Astrocyte (in vitro differentiated cells and primary cell): ENCODE measurements at regions not wholly inside any gene's neighbourhood (a gene's known extent, or its start where the extent isn't known, plus 50 kb on each side); places are given as distances from the start of the nearest gene placed in this dataset.
A peak's percentile ranks its signal among the peaks of the same experiment; 100 is the strongest.

Experiments
- DNase-seq: peaks from one replicate; pipeline ENCODE4 v3.0.0-alpha.2; 2010; ENCODE audit warnings: low read depth
- FAIRE-seq: peaks from 2 replicates; lab custom pipeline; 2011; peaks lifted over from hg19 to GRCh38; lab: Jason Lieb, UNC
- H2AFZ ChIP-seq: 2 replicates; pipeline ENCODE4 v1.6.0; 2012; ENCODE audit warnings: low read depth, low read length, inconsistent platforms
- H3K27ac ChIP-seq: 2 replicates; pipeline ENCODE4 v1.5.1; 2011; ENCODE audit warnings: low read depth, low read length, inconsistent platforms
- H3K27me3 ChIP-seq: 2 replicates; pipeline ENCODE4 v1.6.0; 2011; ENCODE audit warnings: low read length, inconsistent platforms; ENCODE audit not compliant: insufficient read depth
- H3K36me3 ChIP-seq: 2 replicates; pipeline ENCODE4 v1.5.1; 2011; ENCODE audit warnings: low read length, inconsistent platforms; ENCODE audit not compliant: insufficient read depth
- H3K4me1 ChIP-seq: 2 replicates; pipeline ENCODE4 v1.5.1; 2011; ENCODE audit warnings: low read length, inconsistent platforms; ENCODE audit not compliant: insufficient read depth
- H3K4me2 ChIP-seq: 2 replicates; pipeline ENCODE4 v1.6.0; 2012; ENCODE audit warnings: low read length, inconsistent platforms
- H3K4me3 ChIP-seq: 2 replicates; pipeline ENCODE4 v1.5.1; 2011; ENCODE audit warnings: low read depth, mild to moderate bottlenecking, low read length, inconsistent platforms; ENCODE audit not compliant: insufficient read depth
- H3K79me2 ChIP-seq: 2 replicates; pipeline ENCODE4 v1.6.0; 2012; ENCODE audit warnings: mild to moderate bottlenecking, low read length, inconsistent platforms; ENCODE audit not compliant: insufficient read depth
- H3K9ac ChIP-seq: 2 replicates; pipeline ENCODE4 v1.6.0; 2012; ENCODE audit warnings: mild to moderate bottlenecking, low read length, inconsistent platforms
- H3K9me3 ChIP-seq: 2 replicates; pipeline ENCODE4 v1.5.1; 2012; ENCODE audit warnings: low read depth, mild to moderate bottlenecking, low read length, inconsistent platforms; ENCODE audit not compliant: insufficient read depth
- H4K20me1 ChIP-seq: 2 replicates; pipeline ENCODE4 v1.6.0; 2012; ENCODE audit warnings: low read length, inconsistent platforms; ENCODE audit not compliant: insufficient read depth
- H3K27ac Mint-ChIP-seq: one replicate; pipeline ENCODE4 v1.8.0; 2021; ENCODE audit warnings: mild to moderate bottlenecking, mixed read lengths; ENCODE audit not compliant: unreplicated experiment
- H3K27me3 Mint-ChIP-seq: one replicate; pipeline ENCODE4 v1.8.0; 2021; ENCODE audit warnings: low read depth, mixed read lengths; ENCODE audit not compliant: unreplicated experiment
- H3K36me3 Mint-ChIP-seq: one replicate; pipeline ENCODE4 v1.8.0; 2021; ENCODE audit warnings: low read depth, mixed read lengths; ENCODE audit not compliant: unreplicated experiment
- H3K4me1 Mint-ChIP-seq: one replicate; pipeline ENCODE4 v1.8.0; 2021; ENCODE audit warnings: low read depth, mixed read lengths; ENCODE audit not compliant: unreplicated experiment
- H3K4me3 Mint-ChIP-seq: one replicate; pipeline ENCODE4 v1.8.0; 2021; ENCODE audit warnings: mild to moderate bottlenecking, moderate library complexity, mixed read lengths; ENCODE audit not compliant: unreplicated experiment
- H3K9me3 Mint-ChIP-seq: one replicate; pipeline ENCODE4 v1.8.0; 2021; ENCODE audit warnings: mild to moderate bottlenecking, mixed read lengths; ENCODE audit not compliant: unreplicated experiment
- EZH2 ChIP-seq: IDR thresholded peaks from 2 replicates; pipeline ENCODE4 v1.6.1; 2012; ENCODE audit warnings: mild to moderate bottlenecking, low read length, inconsistent platforms; ENCODE audit not compliant: insufficient read depth
- TF ChIP-seq, protein P1 (sequence below): IDR thresholded peaks from 2 replicates; pipeline ENCODE4 v1.5.1; 2011; ENCODE audit warnings: low read depth, mild to moderate bottlenecking, inconsistent platforms, low read length, moderate library complexity; ENCODE audit not compliant: insufficient read depth

GRCh38 chr4:137389911-137390520, 142.3 kb downstream of the PCDH18 start:
- no peak for FAIRE-seq
- no peaks in the 10 kb centered on the region for H3K4me1 Mint-ChIP-seq
- H3K4me3 Mint-ChIP-seq: no peak overlapping the region
- H3K27ac Mint-ChIP-seq: no peak overlapping the region
- Histone ChIP-seq H4K20me1 (no peaks in the 10 kb centered on the region), H3K4me2 (no peak overlapping the region), H3K27me3 (no peaks in the 10 kb centered on the region), H3K9me3 (no peaks in the 10 kb centered on the region), H3K27ac (no peak overlapping the region), H3K4me1 (no peaks in the 10 kb centered on the region), H3K4me3 (no peak overlapping the region), H3K79me2 (no peaks in the 10 kb centered on the region), H3K9ac (no peak overlapping the region), H3K36me3 (no peaks in the 10 kb centered on the region), H2AFZ (no peak overlapping the region)
- H3K36me3 Mint-ChIP-seq: no peaks in the 10 kb centered on the region
- no peaks in the 10 kb centered on the region for H3K9me3 Mint-ChIP-seq
- peak; percentile 57 for DNase-seq
- no peaks in the 10 kb centered on the region for H3K27me3 Mint-ChIP-seq
- no peak for TF ChIP-seq EZH2

- H2AFZ ChIP-seq: no peak overlapping the region
- Mint-ChIP-seq H3K9me3 (no peaks in the 10 kb centered on the region), H3K4me3 (no peak overlapping the region), H3K4me1 (no peaks in the 10 kb centered on the region), H3K27me3 (no peaks in the 10 kb centered on the region), H3K36me3 (no peaks in the 10 kb centered on the region), H3K27ac (no peak overlapping the region)
- no peaks in the 10 kb centered on the region for H3K79me2 ChIP-seq
- no peak for FAIRE-seq
- peak; percentile 78 for DNase-seq
- H3K27ac ChIP-seq: no peak overlapping the region
- H3K9me3 ChIP-seq: no peaks in the 10 kb centered on the region
- peak overlapping the region; percentile 39 for H3K4me2 ChIP-seq
- no peak overlapping the region for H3K9ac ChIP-seq
- H3K4me3 ChIP-seq: no peak overlapping the region
- no peaks in the 10 kb centered on the region for H3K36me3 ChIP-seq
- TF ChIP-seq EZH2: no peak
- TF ChIP-seq, protein P1, sequence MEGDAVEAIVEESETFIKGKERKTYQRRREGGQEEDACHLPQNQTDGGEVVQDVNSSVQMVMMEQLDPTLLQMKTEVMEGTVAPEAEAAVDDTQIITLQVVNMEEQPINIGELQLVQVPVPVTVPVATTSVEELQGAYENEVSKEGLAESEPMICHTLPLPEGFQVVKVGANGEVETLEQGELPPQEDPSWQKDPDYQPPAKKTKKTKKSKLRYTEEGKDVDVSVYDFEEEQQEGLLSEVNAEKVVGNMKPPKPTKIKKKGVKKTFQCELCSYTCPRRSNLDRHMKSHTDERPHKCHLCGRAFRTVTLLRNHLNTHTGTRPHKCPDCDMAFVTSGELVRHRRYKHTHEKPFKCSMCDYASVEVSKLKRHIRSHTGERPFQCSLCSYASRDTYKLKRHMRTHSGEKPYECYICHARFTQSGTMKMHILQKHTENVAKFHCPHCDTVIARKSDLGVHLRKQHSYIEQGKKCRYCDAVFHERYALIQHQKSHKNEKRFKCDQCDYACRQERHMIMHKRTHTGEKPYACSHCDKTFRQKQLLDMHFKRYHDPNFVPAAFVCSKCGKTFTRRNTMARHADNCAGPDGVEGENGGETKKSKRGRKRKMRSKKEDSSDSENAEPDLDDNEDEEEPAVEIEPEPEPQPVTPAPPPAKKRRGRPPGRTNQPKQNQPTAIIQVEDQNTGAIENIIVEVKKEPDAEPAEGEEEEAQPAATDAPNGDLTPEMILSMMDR: no peak
- no peaks in the 10 kb centered on the region for H3K4me1 ChIP-seq
- H3K27me3 ChIP-seq: no peaks in the 10 kb centered on the region
- H4K20me1 ChIP-seq: no peaks in the 10 kb centered on the region
These were observed 144.4 kb downstream of the PCDH18 start for GRCh38 chr4:137387924-137388323.

GRCh38 chr4:137384476-137384875, 147.8 kb downstream of the PCDH18 start:
- H3K27me3 Mint-ChIP-seq: no peaks in the 10 kb centered on the region
- no peaks in the 10 kb centered on the region for H3K36me3 ChIP-seq
- no peak overlapping the region for H2AFZ ChIP-seq
- H3K27ac ChIP-seq: no peak overlapping the region
- TF ChIP-seq EZH2: no peak
- TF ChIP-seq, protein P1: no peak
- no peak overlapping the region for H3K4me3 Mint-ChIP-seq
- no peak for DNase-seq
- no peaks in the 10 kb centered on the region for H3K9me3 Mint-ChIP-seq
- no peaks in the 10 kb centered on the region for H3K9me3 ChIP-seq
- no peak overlapping the region for H3K9ac ChIP-seq
- no peaks in the 10 kb centered on the region for H3K27me3 ChIP-seq
- H3K4me2 ChIP-seq: no peak overlapping the region
- no peak overlapping the region for H3K27ac Mint-ChIP-seq
- H3K4me1 Mint-ChIP-seq: no peaks in the 10 kb centered on the region
- no peaks in the 10 kb centered on the region for H3K36me3 Mint-ChIP-seq
- no peaks in the 10 kb centered on the region for H4K20me1 ChIP-seq
- H3K79me2 ChIP-seq: no peaks in the 10 kb centered on the region
- no peak for FAIRE-seq
- H3K4me1 ChIP-seq: no peaks in the 10 kb centered on the region
- H3K4me3 ChIP-seq: no peak overlapping the region
